SW480 (cell line): ENCODE measurements at regions not wholly inside any gene's neighbourhood (a gene's known extent, or its start where the extent isn't known, plus 50 kb on each side); places are given as distances from the start of the nearest gene placed in this dataset.
"Not testable (repeated sequence)": the region's sequence is repeated elsewhere in the genome, so short reads cannot be mapped to it uniquely, and the experiment has no call there.

ENCODE experiments used
- DNase-seq: peaks from one replicate; pipeline ENCODE4 v3.0.0-alpha.2; 2016; ENCODE audit warnings: low spot score

- DNase-seq, result no peak
These were observed 839.3 kb upstream of the GRIA3 start for GRCh38 chrX:122344816-122345215.

GRCh38 chrX:122363112-122363795 lies 820.8 kb upstream of the GRIA3 start:
- no peak for DNase-seq

GRCh38 chrX:122375533-122375932 lies 808.5 kb upstream of the GRIA3 start:
- not testable (repeated sequence) for DNase-seq

- no peak for DNase-seq
These were observed 795.1 kb upstream of the GRIA3 start for GRCh38 chrX:122389005-122389404.

DNA sequence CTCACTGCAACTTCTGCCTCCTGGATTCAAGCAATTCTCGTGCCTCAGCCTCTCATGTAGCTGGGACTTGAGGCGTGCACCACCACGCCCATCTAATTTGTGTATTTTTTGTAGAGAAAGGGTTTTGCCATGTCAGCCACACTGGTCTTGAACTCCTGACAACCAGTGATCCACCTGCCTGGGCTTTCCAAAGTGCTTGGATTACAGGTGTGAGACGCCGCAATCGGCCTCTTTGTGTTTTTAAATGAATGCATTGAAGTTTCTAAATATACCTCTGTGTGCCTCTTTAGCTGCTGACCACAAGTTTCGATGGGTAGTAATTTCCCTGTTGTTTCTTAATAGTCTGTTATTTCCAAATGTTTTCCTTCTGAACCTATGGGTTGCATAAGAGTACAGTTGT lies 765.3 kb upstream of the GRIA3 start:
- no peak for DNase-seq

DNA sequence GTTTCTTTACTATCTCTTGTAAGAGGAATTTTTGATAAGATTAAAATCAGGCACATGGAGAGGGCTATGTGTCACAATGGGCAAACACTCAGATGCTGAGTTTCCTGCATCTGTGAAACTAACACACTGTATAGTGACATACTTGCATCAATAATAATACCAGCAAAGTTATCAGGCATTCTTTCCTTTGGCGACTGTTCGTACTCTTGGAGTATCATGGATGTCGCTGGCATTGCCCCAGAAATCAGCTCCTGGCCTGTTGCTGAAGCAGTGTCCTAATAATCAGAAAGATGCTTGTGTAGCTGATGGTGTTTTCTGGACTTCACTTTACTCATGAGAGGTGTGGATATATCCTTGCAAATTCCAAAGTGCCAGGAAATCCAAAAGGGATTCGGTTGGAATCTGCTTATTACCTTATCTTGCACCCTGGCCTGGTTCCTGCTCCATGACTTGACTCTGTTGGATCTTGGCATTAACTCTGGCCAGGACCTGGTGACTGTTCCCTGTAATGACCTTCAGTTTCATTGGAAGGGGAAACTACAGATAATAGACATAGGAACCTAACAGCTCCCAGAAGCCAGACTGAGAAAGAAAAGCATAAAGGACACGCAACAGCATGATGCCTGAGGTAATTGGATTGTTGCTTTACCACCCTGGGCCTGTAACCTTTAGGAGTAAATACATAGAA lies 762.5 kb upstream of the GRIA3 start:
- DNase-seq, result no peak

DNA sequence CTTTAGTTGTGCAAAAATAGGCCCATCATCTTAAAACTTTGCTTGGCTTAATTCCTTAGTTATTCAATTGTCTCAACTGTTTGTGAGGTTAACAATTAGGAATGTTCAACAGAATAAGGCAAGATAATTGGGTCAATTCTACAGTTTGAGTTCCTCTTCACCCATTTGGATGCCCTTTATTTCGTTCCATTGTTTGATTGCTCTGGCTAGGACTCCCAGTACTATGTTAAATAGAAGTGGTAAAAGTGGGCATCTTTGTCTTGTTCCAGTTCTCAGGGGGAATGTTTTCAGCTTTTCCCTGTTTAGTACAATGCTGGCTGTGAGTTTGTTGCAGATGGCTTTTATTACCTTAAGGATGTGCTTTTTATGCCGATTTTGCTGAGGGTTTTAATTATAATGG lies 761.5 kb upstream of the GRIA3 start:
- no peak for DNase-seq

GRCh38 chrX:122434942-122435341 lies 749.1 kb upstream of the GRIA3 start:
- DNase-seq, result no peak

GRCh38 chrX:122439831-122440230 lies 744.2 kb upstream of the GRIA3 start:
- DNase-seq, result no peak

GRCh38 chrX:122440832-122441231 lies 743.2 kb upstream of the GRIA3 start:
- no peak for DNase-seq

DNA sequence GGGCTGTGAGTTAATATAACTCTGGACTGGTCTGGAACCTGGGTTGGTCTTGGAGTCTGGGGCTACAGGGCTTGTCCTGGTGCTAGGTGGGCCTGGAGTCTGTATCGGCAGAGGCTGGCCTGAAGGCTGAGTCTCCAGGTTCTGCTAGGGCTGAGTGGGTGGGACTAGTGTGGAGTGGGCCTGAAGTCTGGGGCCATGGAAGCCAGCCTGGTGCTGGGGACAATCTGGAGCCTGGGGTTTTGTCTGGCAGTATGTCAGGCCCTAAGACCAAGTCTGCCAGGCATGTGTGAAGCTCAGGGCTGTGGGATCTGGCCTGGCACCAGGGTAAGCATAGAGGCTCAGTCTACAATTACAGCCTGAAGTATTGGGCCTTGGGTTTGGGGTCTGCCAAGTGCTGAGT lies 742.6 kb upstream of the GRIA3 start:
- no peak for DNase-seq

- no peak for DNase-seq
These were observed 738.6 kb upstream of the GRIA3 start for GRCh38 chrX:122445466-122445865.

- DNase-seq, result no peak
These were observed 719.7 kb upstream of the GRIA3 start for GRCh38 chrX:122464341-122464740.

- no peak for DNase-seq
These were observed 708.8 kb upstream of the GRIA3 start for GRCh38 chrX:122475306-122475705.

DNA sequence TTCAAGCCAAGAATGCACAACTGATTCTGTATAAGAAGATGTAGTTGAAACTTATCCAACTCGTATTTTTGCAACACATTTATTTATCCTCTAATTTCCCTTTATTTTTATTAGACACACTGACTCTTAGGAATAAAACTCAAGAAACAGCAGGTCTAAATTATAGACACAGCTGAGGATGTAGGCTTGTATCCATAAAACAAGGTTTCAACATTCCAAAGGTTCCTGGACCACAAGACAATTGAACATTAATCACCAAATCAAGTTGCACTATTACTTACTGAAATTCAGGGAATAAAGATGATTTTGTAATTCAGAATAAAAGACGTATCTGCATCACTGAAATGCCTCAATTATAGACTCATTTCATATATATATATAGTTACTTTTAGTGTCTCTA lies 683.5 kb upstream of the GRIA3 start:
- DNase-seq, result no peak

- no peak for DNase-seq
These were observed 682.4 kb upstream of the GRIA3 start for GRCh38 chrX:122501652-122502051.

GRCh38 chrX:122504026-122504425 lies 680.1 kb upstream of the GRIA3 start:
- DNase-seq, result no peak

DNA sequence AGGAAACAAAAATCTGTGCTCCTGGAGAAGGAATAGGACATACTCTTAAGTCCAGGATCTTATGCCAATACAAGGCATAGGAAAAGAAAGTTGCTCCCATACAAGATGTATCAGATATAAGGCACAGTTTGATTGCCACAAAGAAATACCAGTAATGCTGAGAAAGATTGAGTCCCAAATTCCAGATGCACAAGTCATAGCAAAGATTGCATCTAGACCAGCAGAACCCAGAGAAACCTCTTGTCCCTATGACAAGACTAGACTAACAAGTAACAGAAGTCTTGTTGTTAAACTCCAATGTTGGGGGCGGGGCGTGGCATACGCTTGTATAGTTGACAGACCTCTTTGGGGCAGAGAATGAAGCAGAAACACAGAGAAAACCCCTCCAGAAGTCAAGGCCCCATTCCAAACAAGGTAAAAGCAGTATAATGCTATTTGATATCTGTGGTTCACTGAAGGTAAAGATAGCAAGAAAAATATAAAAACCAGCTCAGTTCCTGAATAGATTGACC lies 671.5 kb upstream of the GRIA3 start:
- no peak for DNase-seq

GRCh38 chrX:122517786-122518185 lies 666.3 kb upstream of the GRIA3 start:
- no peak for DNase-seq

DNA sequence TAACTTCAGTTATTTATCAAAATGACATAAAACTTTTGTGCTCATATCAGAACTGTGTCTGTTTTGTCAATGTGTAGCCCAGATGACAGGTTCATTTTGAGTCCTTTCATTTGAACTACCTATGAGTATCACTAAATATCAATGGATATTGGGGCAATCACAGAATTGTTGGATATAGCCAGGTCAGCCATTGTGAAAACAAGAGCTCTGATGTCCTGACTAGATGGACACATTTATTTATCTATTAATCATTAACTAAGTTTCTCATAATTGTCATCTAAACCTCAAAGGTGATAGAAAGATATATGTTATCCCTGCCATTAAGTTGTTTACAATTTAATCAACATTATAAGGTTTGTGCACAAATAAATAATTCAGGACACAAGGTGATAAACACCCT lies 638.3 kb upstream of the GRIA3 start:
- no peak for DNase-seq

- DNase-seq, result no peak
These were observed 637.8 kb upstream of the GRIA3 start for GRCh38 chrX:122546269-122546668.

- no peak for DNase-seq
These were observed 631.7 kb upstream of the GRIA3 start for GRCh38 chrX:122552286-122552800.

- no peak for DNase-seq
These were observed 628.2 kb upstream of the GRIA3 start for GRCh38 chrX:122555925-122556324.

- no peak for DNase-seq
These were observed 618.1 kb upstream of the GRIA3 start for GRCh38 chrX:122565952-122566351.
